ENCODE measurements at regions not wholly inside any gene's neighbourhood (a gene's known extent, or its start where the extent isn't known, plus 50 kb on each side); places are given as distances from the start of the nearest gene placed in this dataset.

- TF ChIP-seq CEBPB (IDR thresholded peaks at IDR 0.05) (no peak), REST (IDR thresholded peaks at IDR 0.05; ENCODE audit: low read depth) (no peak), FOXM1 (IDR thresholded peaks at IDR 0.05; ENCODE audit: borderline replicate concordance, low read depth) (no peak), RAD21 (IDR thresholded peaks at IDR 0.05; ENCODE audit: low read depth) (no peak), YY1 (IDR thresholded peaks at IDR 0.05; ENCODE audit: low read depth) (no peak), EP300 (IDR thresholded peaks at IDR 0.05; ENCODE audit: borderline replicate concordance) (no peak), TAF1 (IDR thresholded peaks at IDR 0.05; ENCODE audit: low read depth) (no peak), TEAD4 (IDR thresholded peaks at IDR 0.05) (no peak), TCF12 (IDR thresholded peaks at IDR 0.05; ENCODE audit: low read depth) (no peak), CREB1 (IDR thresholded peaks at IDR 0.05; ENCODE audit: low read depth) (no peak), EGR1 (IDR thresholded peaks at IDR 0.05) (no peak), MAX (IDR thresholded peaks at IDR 0.05) (no peak), USF1 (IDR thresholded peaks at IDR 0.05) (no peak), NFIC (IDR thresholded peaks at IDR 0.05) (no peak)
These were observed 491.5 kb downstream of the METTL15 start for GRCh38 chr11:28599656-28600055.

All from Ishikawa (cell line).